HepG2 (cell line): ENCODE measurements at regions not wholly inside any gene's neighbourhood (a gene's known extent, or its start where the extent isn't known, plus 50 kb on each side); places are given as distances from the start of the nearest gene placed in this dataset.

ENCODE experiments used
- ATAC-seq: fragments of 200-7000 bp; cut with Tn5 transposase; 3 replicates; pipeline ENCODE4 v1.9.1; 2020; ENCODE audit warnings: mild to moderate bottlenecking, moderate library complexity
- BruUV-seq: library from RNA; stranded (reverse); fragments of 400-500 nt; replicated peaks from 2 replicates; lab custom pipeline; 2021; lab: Mats Ljungman, UMichigan
- CTCF ChIA-PET: fragments of 300-600 bp; formaldehyde crosslinking; extraction: SDS; loops from one replicate; lab custom pipeline; 2021; ENCODE audit warnings: low total read pairs, inconsistent platforms, low intra/inter-chr PET ratio; lab: Yijun Ruan, JAX
- POLR2A ChIA-PET: fragments of 350-600 bp; sonication (Branson Sonifier 250); formaldehyde crosslinking; loops from one replicate; lab custom pipeline; 2020; ENCODE audit warnings: antibody characterized with exemption, inconsistent platforms; lab: Yijun Ruan, JAX
- DNase-seq: peaks from one replicate; pipeline ENCODE4 v3.0.0-alpha.2; 2015; ENCODE audit warnings: low spot score
- FAIRE-seq: peaks from 3 replicates; lab custom pipeline; 2011; peaks lifted over from hg19 to GRCh38; lab: Jason Lieb, UNC
- H2AFZ ChIP-seq: one replicate; pipeline ENCODE4 v1.6.1; 2011; ENCODE audit warnings: low read length, inconsistent platforms
- H3K27ac ChIP-seq: fragments of 300-600 bp; 3 replicates; pipeline ENCODE4 v1.8.0; 2011; ENCODE audit warnings: mixed run types, mild to moderate bottlenecking, mixed read lengths, low read length, inconsistent platforms; ENCODE audit not compliant: insufficient read depth; ENCODE audit errors: extremely low read length
- H3K27me3 ChIP-seq, 2 experiments: fragments of 200-600 bp in 1 of 2; 2 replicates in 1 of 2; 3 replicates in 1 of 2; pipeline versions ENCODE4 v1.6.0 to v1.8.0; 2011; ENCODE audit warnings: low read length in 2 of 2, mild to moderate bottlenecking in 2 of 2, moderate library complexity in 2 of 2, inconsistent platforms in 1 of 2; ENCODE audit not compliant: insufficient read depth in 2 of 2, control insufficient read depth in 1 of 2
- H3K36me3 ChIP-seq, 2 experiments: fragments of 200-600 bp in 1 of 2; replicated peaks in 1 of 2; 2 replicates in 1 of 2; 3 replicates in 1 of 2; pipeline versions ENCODE4 v1.5.1 to v1.8.0; 2011; ENCODE audit warnings: low read length in 2 of 2, inconsistent platforms in 1 of 2; ENCODE audit not compliant: insufficient read depth in 2 of 2, control insufficient read depth in 1 of 2
- H3K4me1 ChIP-seq: 2 replicates; pipeline ENCODE4 v1.5.1; 2012; ENCODE audit warnings: low read length, inconsistent platforms; ENCODE audit not compliant: insufficient read depth
- H3K4me2 ChIP-seq: 2 replicates; pipeline ENCODE4 v1.6.0; 2011; ENCODE audit warnings: low read depth, low read length, inconsistent platforms
- H3K4me3 ChIP-seq, 3 experiments: fragments of 200-600 bp in 1 of 3; sonication (generic), shearing (Covaris generic) in 1 of 3; replicated peaks in 1 of 3; 2 replicates each; pipeline ENCODE4 v1.5.1; 2011 to 2016; ENCODE audit warnings: low read length in 3 of 3, inconsistent platforms in 2 of 3, low read depth in 2 of 3, mild to moderate bottlenecking in 2 of 3, control low read depth in 1 of 3, mixed read lengths in 1 of 3; ENCODE audit not compliant: insufficient read depth in 1 of 3
- H3K79me2 ChIP-seq: one replicate; pipeline ENCODE4 v1.6.1; 2011; ENCODE audit warnings: low read length, inconsistent platforms; ENCODE audit not compliant: insufficient read depth
- H3K9ac ChIP-seq: 2 replicates; pipeline ENCODE4 v1.6.0; 2011; ENCODE audit warnings: mild to moderate bottlenecking, low read depth, low read length, inconsistent platforms; ENCODE audit not compliant: insufficient read depth
- H3K9me3 ChIP-seq: 2 replicates; pipeline ENCODE4 v1.5.1; 2012; ENCODE audit warnings: mild to moderate bottlenecking, low read length
- H4K20me1 ChIP-seq: 2 replicates; pipeline ENCODE4 v1.6.0; 2011; ENCODE audit warnings: inconsistent platforms, mild to moderate bottlenecking, low read length, moderate library complexity; ENCODE audit not compliant: insufficient read depth
- ATRX ChIP-seq: sonication (generic); formaldehyde crosslinking; IDR thresholded peaks from 2 replicates; pipeline ENCODE4 v1.4.0; 2020; ENCODE audit warnings: missing genetic modification reagents, borderline replicate concordance
- ELK4 ChIP-seq: sonication (generic); formaldehyde crosslinking; IDR thresholded peaks from 2 replicates; pipeline ENCODE4 v1.9.0; 2021; ENCODE audit warnings: missing genetic modification reagents, borderline replicate concordance
- JDP2 ChIP-seq: sonication (generic); formaldehyde crosslinking; IDR thresholded peaks from 2 replicates; pipeline ENCODE4 v1.8.1; 2022; ENCODE audit warnings: missing genetic modification reagents, borderline replicate concordance
- PRDM15 ChIP-seq: sonication (generic); formaldehyde crosslinking; IDR thresholded peaks from 2 replicates; pipeline ENCODE4 v1.4.0; 2020; ENCODE audit warnings: missing genetic modification reagents
- PRMT3 ChIP-seq: sonication (generic); formaldehyde crosslinking; IDR thresholded peaks from 2 replicates; pipeline ENCODE4 v1.8.1; 2022; ENCODE audit warnings: low read depth, mild to moderate bottlenecking, moderate library complexity, missing genetic modification reagents, borderline replicate concordance
- RAD51 ChIP-seq: fragments of 450-650 bp; IDR thresholded peaks from 2 replicates; pipeline ENCODE4 v1.6.1; 2016; ENCODE audit warnings: borderline replicate concordance
- TIGD3 ChIP-seq: sonication (generic); formaldehyde crosslinking; IDR thresholded peaks from 2 replicates; pipeline ENCODE4 v1.5.1; 2020; ENCODE audit warnings: mild to moderate bottlenecking, missing genetic modification reagents, borderline replicate concordance
- ZNF558 ChIP-seq: sonication (generic); formaldehyde crosslinking; IDR thresholded peaks from 2 replicates; pipeline ENCODE4 v1.9.0; 2022; ENCODE audit warnings: mild to moderate bottlenecking, missing genetic modification reagents, borderline replicate concordance
- WGBS: methylation state at CpG from one replicate; pipeline ENCODE4 v1.1.6; 2017; ENCODE audit warnings: low lambda C conversion rate; 5-methylcytosine and 5-hydroxymethylcytosine counted together
- in situ Hi-C: cut with HindIII; loops from 2 replicates; pipeline ENCODE4 v1.10.0; 2017; ENCODE audit warnings: low pct_unique_long_range_greater_than_20kb; ENCODE audit not compliant: extremely low pct_ligation_motif_present
- intact Hi-C: fragments of 100-400 bp; cut with micrococcal nuclease; formaldehyde crosslinking; loops from one replicate; pipeline ENCODE4 v1.10.0; 2022; ENCODE audit not compliant: unreplicated experiment

- peaks cover 0 to 34% of the 10 kb centered on the region in 2 experiments; a peak in 3 of 5 replicates for H3K27me3 ChIP-seq
- no peaks in the 10 kb centered on the region for H4K20me1 ChIP-seq
- H3K79me2 ChIP-seq, result no peaks in the 10 kb centered on the region
- H3K4me1 ChIP-seq, result peaks cover 5% of the 10 kb centered on the region
- no peak overlapping the region for H3K27ac ChIP-seq
- intact Hi-C loops, result no loop called here
- in situ Hi-C loops, result no loop called here
- 44% methylated on average over 14 of the region's 17 CpGs for WGBS
- H2AFZ ChIP-seq, result no peak overlapping the region
- no peak for FAIRE-seq
- ChIA-PET CTCF (no interaction called here), POLR2A (no interaction called here)
- no peaks in the 10 kb centered on the region for H3K9me3 ChIP-seq
- no peak for DNase-seq
- H3K9ac ChIP-seq, result no peak overlapping the region
- H3K4me3 ChIP-seq, result no peak overlapping the region
- ATAC-seq, result no peak
- TF ChIP-seq RAD51, result no peak
- TF ChIP-seq ELK4, result no peak
- TF ChIP-seq ATRX (CRISPR knock-in tag), result no peak
- no peak for TF ChIP-seq ZNF558 (CRISPR knock-in tag)
- TF ChIP-seq PRDM15 (CRISPR knock-in tag), result no peak
- no peak for TF ChIP-seq PRMT3 (CRISPR knock-in tag)
- TF ChIP-seq JDP2, result no peak
- TF ChIP-seq TIGD3 (CRISPR knock-in tag), result no peak
- no peak overlapping the region for H3K4me2 ChIP-seq
- BruUV-seq, result no TSS peak
- H3K36me3 ChIP-seq, result no peaks in the 10 kb centered on the region
These were observed 125.8 kb upstream of the NCOR2 start for GRCh38 chr12:124693111-124693723.
